VCaP (cell line): ENCODE measurements at regions not wholly inside any gene's neighbourhood (a gene's known extent, or its start where the extent isn't known, plus 50 kb on each side); places are given as distances from the start of the nearest gene placed in this dataset.

Experiments used
- H3K27ac ChIP-seq: fragments of 450-650 bp; 2 replicates; pipeline ENCODE4 v1.5.1; 2017
- TF ChIP-seq, protein P1 (sequence below): fragments of 450-650 bp; conservative IDR thresholded peaks from 2 replicates; pipeline ENCODE4 v1.5.1; 2017; ENCODE audit warnings: mild to moderate bottlenecking, moderate library complexity

DNA sequence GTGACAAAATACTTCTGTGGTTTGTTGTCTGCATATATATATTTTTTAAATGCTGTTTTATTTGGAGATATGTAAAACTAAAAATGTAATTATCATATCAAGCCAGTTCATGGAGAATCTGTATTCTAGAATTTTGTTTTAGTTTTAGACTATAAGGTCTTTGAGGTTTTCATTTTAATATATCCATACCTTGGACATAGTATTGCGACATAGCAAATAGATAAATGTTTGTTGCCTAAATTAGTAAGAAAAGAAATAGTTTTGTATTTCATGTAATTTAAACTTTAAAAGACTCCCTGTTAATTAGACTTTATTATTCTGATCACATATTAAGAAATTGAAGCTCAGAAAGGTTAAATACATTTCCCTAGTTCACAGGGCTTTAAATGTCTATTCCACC is 472.9 kb downstream of the GBA3 start:
- no peak overlapping the region for H3K27ac ChIP-seq
- TF ChIP-seq, protein P1, sequence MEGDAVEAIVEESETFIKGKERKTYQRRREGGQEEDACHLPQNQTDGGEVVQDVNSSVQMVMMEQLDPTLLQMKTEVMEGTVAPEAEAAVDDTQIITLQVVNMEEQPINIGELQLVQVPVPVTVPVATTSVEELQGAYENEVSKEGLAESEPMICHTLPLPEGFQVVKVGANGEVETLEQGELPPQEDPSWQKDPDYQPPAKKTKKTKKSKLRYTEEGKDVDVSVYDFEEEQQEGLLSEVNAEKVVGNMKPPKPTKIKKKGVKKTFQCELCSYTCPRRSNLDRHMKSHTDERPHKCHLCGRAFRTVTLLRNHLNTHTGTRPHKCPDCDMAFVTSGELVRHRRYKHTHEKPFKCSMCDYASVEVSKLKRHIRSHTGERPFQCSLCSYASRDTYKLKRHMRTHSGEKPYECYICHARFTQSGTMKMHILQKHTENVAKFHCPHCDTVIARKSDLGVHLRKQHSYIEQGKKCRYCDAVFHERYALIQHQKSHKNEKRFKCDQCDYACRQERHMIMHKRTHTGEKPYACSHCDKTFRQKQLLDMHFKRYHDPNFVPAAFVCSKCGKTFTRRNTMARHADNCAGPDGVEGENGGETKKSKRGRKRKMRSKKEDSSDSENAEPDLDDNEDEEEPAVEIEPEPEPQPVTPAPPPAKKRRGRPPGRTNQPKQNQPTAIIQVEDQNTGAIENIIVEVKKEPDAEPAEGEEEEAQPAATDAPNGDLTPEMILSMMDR: no peak

DNA sequence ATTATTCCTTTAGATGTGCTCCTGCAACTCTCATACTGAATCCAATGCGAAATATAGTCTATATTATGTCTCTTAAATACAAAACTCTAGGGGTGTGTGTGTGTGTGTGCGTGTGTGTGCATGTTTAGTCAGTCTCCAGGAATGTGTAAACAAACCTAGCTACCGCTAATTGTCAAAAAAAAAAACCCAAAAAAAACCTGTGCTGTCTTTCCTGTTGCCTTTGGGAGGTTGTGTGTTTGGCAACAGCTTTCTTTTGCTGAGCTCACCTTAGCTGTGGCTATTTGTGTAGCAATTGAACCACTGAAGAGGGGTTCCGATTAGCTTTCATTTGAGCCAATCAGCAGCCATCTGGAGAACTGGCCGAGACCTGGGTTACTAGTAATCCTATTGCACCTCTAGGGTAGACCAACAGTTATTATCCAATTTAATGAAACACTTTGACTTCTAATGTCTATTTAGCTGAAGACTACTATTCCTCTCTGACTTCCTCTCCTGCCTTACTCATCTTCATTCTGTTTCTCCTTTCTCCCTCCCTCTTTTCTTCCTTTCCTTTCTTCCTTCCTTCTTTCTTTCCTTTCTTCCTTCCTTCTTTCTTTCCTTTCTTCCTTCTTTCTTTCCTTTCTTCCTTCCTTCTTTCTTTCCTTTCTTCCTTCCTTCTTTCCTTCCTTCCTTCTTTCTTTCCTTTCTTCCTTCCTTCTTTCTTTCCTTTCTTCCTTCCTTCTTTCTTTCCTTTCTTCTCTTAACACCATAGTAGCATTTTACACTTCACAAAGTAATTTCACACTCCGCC is 471.1 kb downstream of the GBA3 start:
- no peak overlapping the region for H3K27ac ChIP-seq
- TF ChIP-seq, protein P1: no peak

DNA sequence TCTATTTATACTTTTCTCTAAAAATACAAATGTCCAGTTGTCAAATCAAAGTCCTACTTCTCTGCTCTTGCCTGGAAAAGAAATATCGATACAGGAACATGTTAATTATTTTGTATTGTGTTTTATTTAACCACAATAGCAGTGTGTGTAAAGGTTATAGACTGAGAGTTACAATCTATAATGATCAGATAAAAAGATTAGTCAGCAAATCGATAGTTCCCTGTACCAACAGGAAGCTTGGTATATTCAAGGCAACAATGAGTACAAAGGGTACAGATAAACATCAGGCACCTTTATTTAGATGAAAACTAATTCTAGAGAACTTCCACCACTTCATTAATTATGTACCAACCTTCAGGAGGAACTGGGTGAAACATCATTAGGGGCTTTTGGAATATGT is 469.5 kb downstream of the GBA3 start:
- TF ChIP-seq, protein P1: no peak
- H3K27ac ChIP-seq: no peak overlapping the region

DNA sequence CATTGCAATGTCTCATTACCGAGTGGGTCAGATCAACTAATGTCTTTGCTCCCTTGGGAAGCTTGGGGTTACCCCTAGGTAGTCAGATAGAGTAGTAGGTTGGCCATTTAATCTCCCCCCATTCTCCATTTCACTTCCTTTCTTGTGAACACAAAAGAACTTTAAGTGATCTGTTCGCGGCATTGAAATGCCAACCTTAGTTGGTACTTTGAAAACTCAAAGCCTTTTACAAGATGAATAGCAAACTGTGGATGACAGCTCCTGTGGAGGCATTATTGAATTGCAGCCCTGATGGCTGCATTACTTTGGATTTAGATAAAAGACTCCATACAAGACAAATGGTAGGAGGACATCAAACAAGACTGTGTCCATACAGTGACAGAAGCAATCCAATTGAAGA is 469.1 kb downstream of the GBA3 start:
- H3K27ac ChIP-seq: no peak overlapping the region
- TF ChIP-seq, protein P1: no peak

DNA sequence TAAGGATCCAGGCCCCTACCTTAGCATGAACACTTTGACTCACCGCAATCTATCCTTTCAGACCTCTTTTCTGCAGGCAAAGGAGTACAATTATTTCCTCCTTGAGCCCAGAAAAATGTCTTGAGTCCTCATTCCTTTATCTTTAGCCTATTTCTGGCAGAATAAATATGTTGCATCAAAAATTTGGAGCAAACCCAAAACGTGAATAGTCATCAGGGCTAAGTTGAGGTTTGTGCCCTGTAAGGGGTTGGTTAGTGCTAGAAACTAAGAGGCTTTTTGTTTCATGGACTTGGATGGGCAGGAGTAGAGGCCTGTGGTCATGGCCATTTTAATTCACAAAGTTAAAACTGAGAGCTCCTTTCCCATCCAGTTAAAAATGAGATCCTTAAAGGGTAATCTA is 460.3 kb downstream of the GBA3 start:
- no peak overlapping the region for H3K27ac ChIP-seq
- TF ChIP-seq, protein P1: no peak

DNA sequence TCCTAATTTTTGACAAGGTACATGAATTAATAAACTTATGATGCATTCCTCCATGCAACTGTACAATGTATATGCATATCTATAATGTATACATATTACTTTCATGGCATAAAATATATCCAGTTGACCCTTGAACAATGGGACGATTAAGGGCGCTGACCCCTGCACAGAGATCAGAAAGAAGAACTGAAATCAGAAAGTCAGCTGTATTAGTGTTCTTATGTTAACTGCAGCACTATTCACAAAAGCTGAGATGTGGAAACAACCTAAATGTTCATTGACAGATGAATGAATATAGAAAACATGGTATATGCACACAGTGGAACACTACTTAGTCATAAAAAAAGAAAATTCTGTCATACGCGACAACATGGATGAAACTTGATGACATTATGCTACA is 457.1 kb downstream of the GBA3 start:
- H3K27ac ChIP-seq: no peak overlapping the region
- TF ChIP-seq, protein P1: no peak

DNA sequence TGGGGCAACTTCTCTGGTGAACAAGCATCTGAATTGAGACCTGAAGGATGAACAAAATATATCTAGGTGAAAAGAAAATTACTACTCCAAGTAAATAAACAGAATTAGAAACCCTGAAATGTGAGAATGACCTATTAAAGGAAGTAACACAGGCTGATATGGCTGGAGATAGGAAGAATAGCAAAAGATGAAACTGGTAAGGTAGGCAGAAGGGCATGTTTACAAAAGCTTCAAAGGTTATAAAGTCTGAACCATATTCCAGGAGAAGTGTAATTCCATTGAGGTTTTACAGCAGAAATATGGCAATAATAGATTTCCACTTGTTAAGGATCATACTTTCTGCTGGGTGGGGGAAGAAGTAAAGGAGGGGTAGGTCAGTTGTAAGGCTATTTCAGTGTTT is 452.0 kb downstream of the GBA3 start:
- TF ChIP-seq, protein P1: no peak
- no peak overlapping the region for H3K27ac ChIP-seq
